ENCODE measurements at regions not wholly inside any gene's neighbourhood (a gene's known extent, or its start where the extent isn't known, plus 50 kb on each side); places are given as distances from the start of the nearest gene placed in this dataset.

- no peak for TF ChIP-seq CTCF (IDR thresholded peaks at IDR 0.05)
- no peak for TF ChIP-seq TP53 (CRISPR knock-in tag; IDR thresholded peaks at IDR 0.05)
- TF ChIP-seq SP1 (CRISPR knock-in tag; conservative IDR thresholded peaks at IDR 0.05): no peak
- TF ChIP-seq, protein P1, sequence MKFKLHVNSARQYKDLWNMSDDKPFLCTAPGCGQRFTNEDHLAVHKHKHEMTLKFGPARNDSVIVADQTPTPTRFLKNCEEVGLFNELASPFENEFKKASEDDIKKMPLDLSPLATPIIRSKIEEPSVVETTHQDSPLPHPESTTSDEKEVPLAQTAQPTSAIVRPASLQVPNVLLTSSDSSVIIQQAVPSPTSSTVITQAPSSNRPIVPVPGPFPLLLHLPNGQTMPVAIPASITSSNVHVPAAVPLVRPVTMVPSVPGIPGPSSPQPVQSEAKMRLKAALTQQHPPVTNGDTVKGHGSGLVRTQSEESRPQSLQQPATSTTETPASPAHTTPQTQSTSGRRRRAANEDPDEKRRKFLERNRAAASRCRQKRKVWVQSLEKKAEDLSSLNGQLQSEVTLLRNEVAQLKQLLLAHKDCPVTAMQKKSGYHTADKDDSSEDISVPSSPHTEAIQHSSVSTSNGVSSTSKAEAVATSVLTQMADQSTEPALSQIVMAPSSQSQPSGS (CRISPR knock-in tag; IDR thresholded peaks at IDR 0.05; ENCODE audit: borderline replicate concordance, low read depth): no peak
- no peak for TF ChIP-seq SMAD4 (CRISPR knock-in tag; IDR thresholded peaks at IDR 0.05)
- TF ChIP-seq, protein P2, sequence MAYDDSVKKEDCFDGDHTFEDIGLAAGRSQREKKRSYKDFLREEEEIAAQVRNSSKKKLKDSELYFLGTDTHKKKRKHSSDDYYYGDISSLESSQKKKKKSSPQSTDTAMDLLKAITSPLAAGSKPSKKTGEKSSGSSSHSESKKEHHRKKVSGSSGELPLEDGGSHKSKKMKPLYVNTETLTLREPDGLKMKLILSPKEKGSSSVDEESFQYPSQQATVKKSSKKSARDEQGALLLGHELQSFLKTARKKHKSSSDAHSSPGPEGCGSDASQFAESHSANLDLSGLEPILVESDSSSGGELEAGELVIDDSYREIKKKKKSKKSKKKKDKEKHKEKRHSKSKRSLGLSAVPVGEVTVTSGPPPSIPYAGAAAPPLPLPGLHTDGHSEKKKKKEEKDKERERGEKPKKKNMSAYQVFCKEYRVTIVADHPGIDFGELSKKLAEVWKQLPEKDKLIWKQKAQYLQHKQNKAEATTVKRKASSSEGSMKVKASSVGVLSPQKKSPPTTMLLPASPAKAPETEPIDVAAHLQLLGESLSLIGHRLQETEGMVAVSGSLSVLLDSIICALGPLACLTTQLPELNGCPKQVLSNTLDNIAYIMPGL (CRISPR knock-in tag; IDR thresholded peaks at IDR 0.05): no peak
- TF ChIP-seq, protein P3, sequence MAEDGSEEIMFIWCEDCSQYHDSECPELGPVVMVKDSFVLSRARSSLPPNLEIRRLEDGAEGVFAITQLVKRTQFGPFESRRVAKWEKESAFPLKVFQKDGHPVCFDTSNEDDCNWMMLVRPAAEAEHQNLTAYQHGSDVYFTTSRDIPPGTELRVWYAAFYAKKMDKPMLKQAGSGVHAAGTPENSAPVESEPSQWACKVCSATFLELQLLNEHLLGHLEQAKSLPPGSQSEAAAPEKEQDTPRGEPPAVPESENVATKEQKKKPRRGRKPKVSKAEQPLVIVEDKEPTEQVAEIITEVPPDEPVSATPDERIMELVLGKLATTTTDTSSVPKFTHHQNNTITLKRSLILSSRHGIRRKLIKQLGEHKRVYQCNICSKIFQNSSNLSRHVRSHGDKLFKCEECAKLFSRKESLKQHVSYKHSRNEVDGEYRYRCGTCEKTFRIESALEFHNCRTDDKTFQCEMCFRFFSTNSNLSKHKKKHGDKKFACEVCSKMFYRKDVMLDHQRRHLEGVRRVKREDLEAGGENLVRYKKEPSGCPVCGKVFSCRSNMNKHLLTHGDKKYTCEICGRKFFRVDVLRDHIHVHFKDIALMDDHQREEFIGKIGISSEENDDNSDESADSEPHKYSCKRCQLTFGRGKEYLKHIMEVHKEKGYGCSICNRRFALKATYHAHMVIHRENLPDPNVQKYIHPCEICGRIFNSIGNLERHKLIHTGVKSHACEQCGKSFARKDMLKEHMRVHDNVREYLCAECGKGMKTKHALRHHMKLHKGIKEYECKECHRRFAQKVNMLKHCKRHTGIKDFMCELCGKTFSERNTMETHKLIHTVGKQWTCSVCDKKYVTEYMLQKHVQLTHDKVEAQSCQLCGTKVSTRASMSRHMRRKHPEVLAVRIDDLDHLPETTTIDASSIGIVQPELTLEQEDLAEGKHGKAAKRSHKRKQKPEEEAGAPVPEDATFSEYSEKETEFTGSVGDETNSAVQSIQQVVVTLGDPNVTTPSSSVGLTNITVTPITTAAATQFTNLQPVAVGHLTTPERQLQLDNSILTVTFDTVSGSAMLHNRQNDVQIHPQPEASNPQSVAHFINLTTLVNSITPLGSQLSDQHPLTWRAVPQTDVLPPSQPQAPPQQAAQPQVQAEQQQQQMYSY (CRISPR knock-in tag; IDR thresholded peaks at IDR 0.05): no peak
- TF ChIP-seq ZBTB43 (CRISPR knock-in tag; IDR thresholded peaks at IDR 0.05): no peak
- no peak for TF ChIP-seq CBFB (CRISPR knock-in tag; IDR thresholded peaks at IDR 0.05; ENCODE audit: low read depth)
- no peak for TF ChIP-seq JUN (CRISPR knock-in tag; IDR thresholded peaks at IDR 0.05)
- TF ChIP-seq NFYB (CRISPR knock-in tag; conservative IDR thresholded peaks at IDR 0.05; ENCODE audit: low read depth): no peak
- TF ChIP-seq, protein P4, sequence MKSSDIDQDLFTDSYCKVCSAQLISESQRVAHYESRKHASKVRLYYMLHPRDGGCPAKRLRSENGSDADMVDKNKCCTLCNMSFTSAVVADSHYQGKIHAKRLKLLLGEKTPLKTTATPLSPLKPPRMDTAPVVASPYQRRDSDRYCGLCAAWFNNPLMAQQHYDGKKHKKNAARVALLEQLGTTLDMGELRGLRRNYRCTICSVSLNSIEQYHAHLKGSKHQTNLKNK (CRISPR knock-in tag; IDR thresholded peaks at IDR 0.05): no peak
- TF ChIP-seq, protein P5, sequence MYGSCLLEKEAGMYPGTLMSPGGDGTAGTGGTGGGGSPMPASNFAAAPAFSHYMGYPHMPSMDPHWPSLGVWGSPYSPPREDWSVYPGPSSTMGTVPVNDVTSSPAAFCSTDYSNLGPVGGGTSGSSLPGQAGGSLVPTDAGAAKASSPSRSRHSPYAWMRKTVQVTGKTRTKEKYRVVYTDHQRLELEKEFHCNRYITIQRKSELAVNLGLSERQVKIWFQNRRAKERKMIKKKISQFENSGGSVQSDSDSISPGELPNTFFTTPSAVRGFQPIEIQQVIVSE (CRISPR knock-in tag; IDR thresholded peaks at IDR 0.05; ENCODE audit: borderline replicate concordance): no peak
- no peak for TF ChIP-seq JAZF1 (CRISPR knock-in tag; IDR thresholded peaks at IDR 0.05)
These were observed 78.6 kb upstream of the ACSL3 start for GRCh38 chr2:222782201-222782730.
